ENCODE measurements at regions not wholly inside any gene's neighbourhood (a gene's known extent, or its start where the extent isn't known, plus 50 kb on each side); places are given as distances from the start of the nearest gene placed in this dataset.

GRCh38 chr19:29289020-29289419, 76.1 kb upstream of the UQCRFS1 start:
- no peak for DNase-seq
- Histone ChIP-seq H3K9me3 (no peaks in the 10 kb centered on the region), H3K4me3 (no peak overlapping the region), H3K4me1 (no peaks in the 10 kb centered on the region), H3K27me3 (no peaks in the 10 kb centered on the region), H3K27ac (no peak overlapping the region), H3K36me3 (ENCODE audit: low read depth, missing control alignments) (no peaks in the 10 kb centered on the region)
- 95 to 100% methylated on average over 2 of the region's 2 CpGs for WGBS, 2 donors
- TF ChIP-seq POLR2A (IDR thresholded peaks at IDR 0.05) (no peak), CTCF (IDR thresholded peaks at IDR 0.05) (no peak)
- intact Hi-C loops (cut with DNase I; ENCODE audit: low total_unique reads) = no loop called here

GRCh38 chr19:29290853-29291252, 77.9 kb upstream of the UQCRFS1 start:
- TF ChIP-seq CTCF (IDR thresholded peaks at IDR 0.05) = no peak
- no peaks in the 10 kb centered on the region for H3K4me1 ChIP-seq
- no peaks in the 10 kb centered on the region for H3K9me3 ChIP-seq
- H3K27me3 ChIP-seq = no peaks in the 10 kb centered on the region
- H3K36me3 ChIP-seq (ENCODE audit: low read depth, missing control alignments) = no peaks in the 10 kb centered on the region
- DNase-seq = no peak
- H3K27ac ChIP-seq = no peak overlapping the region
- H3K4me3 ChIP-seq = no peak overlapping the region
- 67 to 73% methylated on average over 5 of the region's 5 CpGs for WGBS, 2 donors
- intact Hi-C loops (cut with DNase I; ENCODE audit: low total_unique reads) = no loop called here

- 87 to 98% methylated on average over 4 to 5 of the region's 5 CpGs for WGBS, 2 donors
- H3K4me3 ChIP-seq = no peak overlapping the region
- intact Hi-C loops (cut with DNase I; ENCODE audit: low total_unique reads) = no loop called here
- no peak for DNase-seq
- H3K36me3 ChIP-seq (ENCODE audit: low read depth, missing control alignments) = no peaks in the 10 kb centered on the region
- H3K27me3 ChIP-seq = no peaks in the 10 kb centered on the region
- H3K9me3 ChIP-seq = no peaks in the 10 kb centered on the region
- TF ChIP-seq POLR2A (IDR thresholded peaks at IDR 0.05) (no peak), CTCF (IDR thresholded peaks at IDR 0.05) (no peak)
- no peaks in the 10 kb centered on the region for H3K4me1 ChIP-seq
- H3K27ac ChIP-seq = no peak overlapping the region
Observed at GRCh38 chr19:29292153-29292552, 79.2 kb upstream of the UQCRFS1 start.

GRCh38 chr19:29292562-29292961, 79.6 kb upstream of the UQCRFS1 start:
- no peaks in the 10 kb centered on the region for H3K27me3 ChIP-seq
- WGBS, 2 donors = 90 to 92% methylated on average over 2 to 5 of the region's 5 CpGs
- intact Hi-C loops (cut with DNase I; ENCODE audit: low total_unique reads) = no loop called here

More at GRCh38 chr19:29292562-29292961, 79.6 kb upstream of the UQCRFS1 start:
- H3K27ac ChIP-seq = no peak overlapping the region
- H3K4me3 ChIP-seq = no peak overlapping the region
- H3K9me3 ChIP-seq = no peaks in the 10 kb centered on the region
- H3K4me1 ChIP-seq = no peaks in the 10 kb centered on the region
- H3K36me3 ChIP-seq (ENCODE audit: low read depth, missing control alignments) = no peaks in the 10 kb centered on the region
- TF ChIP-seq POLR2A (IDR thresholded peaks at IDR 0.05) = no peak
- TF ChIP-seq CTCF (IDR thresholded peaks at IDR 0.05) = no peak
- DNase-seq = no peak
